ENCODE measurements at regions not wholly inside any gene's neighbourhood (a gene's known extent, or its start where the extent isn't known, plus 50 kb on each side); places are given as distances from the start of the nearest gene placed in this dataset.

DNA sequence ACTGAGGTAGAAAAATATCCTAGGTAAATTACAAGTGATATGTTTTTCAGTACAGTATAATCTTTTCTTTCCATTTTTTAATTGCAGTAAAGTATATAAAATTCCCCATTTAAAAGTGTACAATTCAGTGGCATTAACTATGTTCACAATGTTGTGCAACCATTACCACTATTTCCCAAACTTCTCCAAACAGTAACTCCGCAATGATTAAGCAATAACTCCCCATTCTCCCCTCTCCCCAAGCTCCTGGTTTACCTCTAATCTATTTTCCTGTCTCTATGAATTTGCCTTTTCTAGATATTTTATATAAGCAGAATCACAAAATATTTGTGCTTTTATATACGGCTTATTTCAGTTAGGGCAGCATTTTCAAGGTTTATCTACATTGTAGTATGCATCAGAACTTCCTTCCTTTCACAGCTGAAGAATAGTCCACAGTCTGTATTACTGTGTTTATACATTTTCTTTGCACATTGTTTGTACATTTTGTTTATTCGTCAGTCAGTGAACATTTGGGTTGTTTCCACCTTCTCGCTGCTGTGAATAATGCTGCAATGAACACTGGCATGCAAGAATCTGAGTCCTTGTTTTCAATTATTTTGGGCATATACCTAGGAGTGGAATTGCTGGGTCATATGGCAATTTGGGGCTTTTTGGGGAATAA is 110.7 kb downstream of the RPL27A start:
- TF ChIP-seq GATAD2A (IDR thresholded peaks at IDR 0.05) (no peak), IRF2 (CRISPR knock-in tag; IDR thresholded peaks at IDR 0.05) (no peak), ZSCAN32 (CRISPR knock-in tag; IDR thresholded peaks at IDR 0.05) (no peak)
- TF ChIP-seq, protein P1, sequence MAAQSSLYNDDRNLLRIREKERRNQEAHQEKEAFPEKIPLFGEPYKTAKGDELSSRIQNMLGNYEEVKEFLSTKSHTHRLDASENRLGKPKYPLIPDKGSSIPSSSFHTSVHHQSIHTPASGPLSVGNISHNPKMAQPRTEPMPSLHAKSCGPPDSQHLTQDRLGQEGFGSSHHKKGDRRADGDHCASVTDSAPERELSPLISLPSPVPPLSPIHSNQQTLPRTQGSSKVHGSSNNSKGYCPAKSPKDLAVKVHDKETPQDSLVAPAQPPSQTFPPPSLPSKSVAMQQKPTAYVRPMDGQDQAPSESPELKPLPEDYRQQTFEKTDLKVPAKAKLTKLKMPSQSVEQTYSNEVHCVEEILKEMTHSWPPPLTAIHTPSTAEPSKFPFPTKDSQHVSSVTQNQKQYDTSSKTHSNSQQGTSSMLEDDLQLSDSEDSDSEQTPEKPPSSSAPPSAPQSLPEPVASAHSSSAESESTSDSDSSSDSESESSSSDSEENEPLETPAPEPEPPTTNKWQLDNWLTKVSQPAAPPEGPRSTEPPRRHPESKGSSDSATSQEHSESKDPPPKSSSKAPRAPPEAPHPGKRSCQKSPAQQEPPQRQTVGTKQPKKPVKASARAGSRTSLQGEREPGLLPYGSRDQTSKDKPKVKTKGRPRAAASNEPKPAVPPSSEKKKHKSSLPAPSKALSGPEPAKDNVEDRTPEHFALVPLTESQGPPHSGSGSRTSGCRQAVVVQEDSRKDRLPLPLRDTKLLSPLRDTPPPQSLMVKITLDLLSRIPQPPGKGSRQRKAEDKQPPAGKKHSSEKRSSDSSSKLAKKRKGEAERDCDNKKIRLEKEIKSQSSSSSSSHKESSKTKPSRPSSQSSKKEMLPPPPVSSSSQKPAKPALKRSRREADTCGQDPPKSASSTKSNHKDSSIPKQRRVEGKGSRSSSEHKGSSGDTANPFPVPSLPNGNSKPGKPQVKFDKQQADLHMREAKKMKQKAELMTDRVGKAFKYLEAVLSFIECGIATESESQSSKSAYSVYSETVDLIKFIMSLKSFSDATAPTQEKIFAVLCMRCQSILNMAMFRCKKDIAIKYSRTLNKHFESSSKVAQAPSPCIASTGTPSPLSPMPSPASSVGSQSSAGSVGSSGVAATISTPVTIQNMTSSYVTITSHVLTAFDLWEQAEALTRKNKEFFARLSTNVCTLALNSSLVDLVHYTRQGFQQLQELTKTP (IDR thresholded peaks at IDR 0.05; ENCODE audit: low read depth in 1 of 2, partially characterized antibody in 2 of 2), result no peak

Data from K562 (cell line).